HG02870 (cell line): ENCODE measurements at regions not wholly inside any gene's neighbourhood (a gene's known extent, or its start where the extent isn't known, plus 50 kb on each side); places are given as distances from the start of the nearest gene placed in this dataset.
"Not testable (repeated sequence)": the region's sequence is repeated elsewhere in the genome, so short reads cannot be mapped to it uniquely, and the experiment has no call there.

Experiments used
- ATAC-seq: cut with Tn5 transposase; IDR thresholded peaks from one replicate; pipeline ENCODE4 v1.9.1; 2021; ENCODE audit warnings: mild to moderate bottlenecking, moderate library complexity; ENCODE audit not compliant: unreplicated experiment

DNA sequence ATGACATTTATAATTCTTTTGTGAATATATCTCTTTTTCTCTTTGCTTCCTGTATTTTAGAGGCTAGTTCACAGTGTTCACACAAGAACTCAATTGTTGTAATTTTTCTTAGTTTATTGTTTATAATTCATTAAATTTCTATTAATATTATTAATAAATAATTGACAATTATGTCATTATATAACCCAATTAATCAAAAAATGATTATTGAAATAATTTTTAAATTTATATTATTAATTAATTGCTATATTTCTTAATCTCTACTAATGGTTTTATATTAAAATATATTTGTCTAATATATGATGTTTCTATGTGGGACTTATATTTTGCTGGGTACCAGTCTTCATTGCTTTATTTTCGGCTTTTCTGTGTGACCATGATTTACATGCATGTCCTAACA, 618.4 kb downstream of the CDH9 start:
- ATAC-seq = no peak

DNA sequence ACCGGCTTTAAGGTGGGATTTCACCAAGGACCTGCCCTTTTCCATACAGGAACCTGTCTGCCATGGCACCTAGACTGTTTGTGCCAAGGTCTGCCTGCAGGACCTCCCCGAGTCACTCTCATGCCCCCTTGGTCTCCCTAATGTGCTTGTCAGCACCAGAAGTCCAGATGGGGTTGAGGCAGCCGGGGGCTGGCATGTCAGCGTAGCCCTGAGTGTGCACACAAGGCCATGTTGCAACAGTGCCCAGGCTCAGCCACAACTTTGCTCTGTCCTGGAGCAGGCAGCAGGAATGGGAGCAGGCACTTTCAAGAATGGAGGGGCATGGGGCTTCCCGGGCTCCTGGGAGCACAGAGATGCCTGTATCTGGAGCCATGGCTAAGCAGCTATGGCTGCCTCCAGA, 621.5 kb downstream of the CDH9 start:
- no peak for ATAC-seq

DNA sequence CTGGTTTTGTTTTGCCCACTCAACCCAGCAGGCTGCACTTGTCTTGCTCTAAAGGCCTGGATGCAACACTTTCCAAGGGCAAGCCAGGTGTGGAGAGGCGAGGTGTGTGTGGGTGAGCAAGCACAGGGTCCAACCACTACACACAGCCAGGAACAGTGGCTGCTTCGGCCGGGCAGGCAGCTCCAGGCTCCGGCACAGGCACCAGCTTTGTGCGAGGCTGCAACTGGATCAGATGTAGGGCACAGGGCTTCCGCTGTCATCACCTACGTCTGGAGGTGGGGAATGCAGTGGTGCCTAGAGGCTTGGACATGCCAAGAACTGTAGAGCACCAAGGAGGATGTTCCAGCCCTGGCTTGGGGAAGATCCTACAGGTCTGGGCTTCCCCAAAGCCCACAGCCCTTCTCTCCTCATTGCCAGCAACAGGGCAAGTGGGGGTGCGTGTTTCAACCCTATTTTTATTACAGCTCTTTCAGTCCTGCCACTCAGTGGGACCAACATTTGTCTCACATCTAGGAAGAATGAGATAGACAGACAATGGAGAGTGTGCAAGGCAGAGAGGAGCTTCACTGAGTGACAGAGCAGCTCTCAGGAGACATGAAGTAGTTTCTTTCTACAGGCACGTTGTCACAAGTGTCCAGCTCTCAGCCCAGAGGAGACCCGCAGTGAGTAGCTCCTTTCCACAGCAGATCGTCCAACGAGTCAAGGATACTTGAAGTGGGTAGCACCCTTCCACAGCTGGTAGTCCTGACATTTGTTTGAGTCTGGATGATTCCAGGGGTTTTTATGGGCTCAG, 622.2 kb downstream of the CDH9 start:
- ATAC-seq = no peak

DNA sequence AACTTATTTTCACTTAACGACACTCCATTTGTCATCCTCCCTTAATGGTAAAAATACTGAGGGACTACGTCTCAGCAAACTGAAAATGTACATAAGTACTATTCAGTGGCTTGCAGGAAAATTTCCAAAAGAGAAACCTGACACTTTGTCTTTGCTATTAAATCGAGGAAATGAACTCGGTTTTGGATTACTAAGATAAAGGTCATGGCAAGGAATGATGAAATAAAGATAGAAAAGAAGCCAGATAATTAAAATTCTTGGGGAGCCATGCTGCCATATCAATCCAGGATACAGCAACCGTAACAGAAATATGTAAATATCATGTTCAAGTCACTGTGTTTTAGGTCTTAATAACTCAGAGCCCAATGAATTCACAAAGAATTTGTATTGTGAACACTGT, 647.8 kb downstream of the CDH9 start:
- no peak for ATAC-seq

DNA sequence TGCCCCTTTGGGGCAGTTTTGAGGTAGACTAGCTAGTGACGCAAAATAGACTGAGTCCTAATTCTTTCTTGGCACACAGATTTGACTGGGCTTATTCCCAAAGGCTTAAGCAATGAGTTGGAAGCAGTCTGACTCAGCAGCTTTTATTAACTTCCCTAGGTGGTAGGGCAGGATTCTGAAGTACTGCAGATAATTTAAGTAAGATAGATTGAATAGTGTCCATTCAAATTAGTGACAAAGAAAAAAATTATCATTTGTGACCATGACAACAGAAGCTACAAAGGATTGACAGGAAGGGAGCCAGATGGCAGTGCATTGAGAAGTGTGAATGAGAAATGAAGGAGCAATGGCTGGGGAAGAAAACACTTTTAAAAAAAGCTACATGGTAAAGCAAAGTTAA, 649.4 kb downstream of the CDH9 start:
- no peak for ATAC-seq

DNA sequence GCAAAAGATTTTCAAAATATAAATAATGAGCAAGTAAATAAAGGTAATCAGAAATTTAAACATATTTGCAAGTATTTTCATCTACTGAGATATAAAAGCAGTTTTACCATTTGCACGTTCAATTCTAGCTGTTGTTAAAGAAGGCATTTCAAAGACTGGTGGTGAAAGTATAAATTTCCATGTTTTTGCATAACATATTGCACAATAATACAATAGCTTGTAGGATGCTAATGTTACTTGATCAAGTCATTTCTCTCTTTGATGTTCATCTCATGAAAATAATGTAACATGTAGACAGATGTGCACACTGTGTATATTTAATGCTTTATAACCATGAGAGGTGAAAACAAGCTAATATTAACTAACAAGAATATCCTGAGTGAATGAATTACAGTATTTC, 651.9 kb downstream of the CDH9 start:
- no peak for ATAC-seq

DNA sequence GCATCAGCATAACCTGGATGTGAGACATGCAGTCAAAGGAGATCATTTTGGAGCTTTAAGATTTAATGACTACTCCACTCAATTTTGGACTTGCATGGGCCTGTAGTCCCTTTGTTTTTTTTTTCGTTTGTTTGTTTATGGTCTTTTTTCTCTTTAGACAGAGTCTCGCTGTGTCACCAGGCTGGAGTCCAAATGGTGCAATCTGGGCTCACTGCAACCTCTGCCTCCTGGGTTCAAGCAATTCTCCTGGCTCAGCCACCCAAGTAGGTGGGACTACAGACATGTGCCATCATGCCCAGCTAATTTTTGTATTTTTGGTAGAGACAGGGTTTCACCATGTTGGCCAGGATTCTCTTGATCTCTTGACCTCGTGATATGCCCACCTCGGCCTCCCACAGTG, 673.8 kb downstream of the CDH9 start:
- not testable (repeated sequence) for ATAC-seq

DNA sequence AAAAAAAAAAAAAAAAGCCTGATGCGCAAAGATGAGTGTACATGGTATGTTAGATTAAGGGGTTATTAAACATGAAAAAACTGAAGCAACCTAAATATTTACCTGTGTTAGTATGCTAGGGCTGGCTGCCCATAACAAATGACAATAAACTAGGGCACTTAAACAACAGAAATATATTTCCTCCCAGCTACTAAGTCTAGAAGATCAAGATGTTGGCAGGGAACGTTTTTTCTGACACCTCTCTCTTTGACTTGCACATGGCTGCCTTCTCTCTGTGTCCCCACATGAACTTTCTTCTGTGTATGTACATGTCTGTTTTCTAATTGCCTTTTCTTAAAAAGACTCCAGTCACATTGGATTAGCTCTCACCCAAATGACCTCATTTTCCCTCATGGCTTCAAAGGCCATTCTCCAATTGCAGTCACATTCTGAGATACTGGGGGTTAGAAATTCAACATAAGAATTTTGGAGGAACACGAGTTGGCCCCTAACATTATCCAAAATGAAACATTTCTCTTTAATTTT, 694.5 kb downstream of the CDH9 start:
- no peak for ATAC-seq

DNA sequence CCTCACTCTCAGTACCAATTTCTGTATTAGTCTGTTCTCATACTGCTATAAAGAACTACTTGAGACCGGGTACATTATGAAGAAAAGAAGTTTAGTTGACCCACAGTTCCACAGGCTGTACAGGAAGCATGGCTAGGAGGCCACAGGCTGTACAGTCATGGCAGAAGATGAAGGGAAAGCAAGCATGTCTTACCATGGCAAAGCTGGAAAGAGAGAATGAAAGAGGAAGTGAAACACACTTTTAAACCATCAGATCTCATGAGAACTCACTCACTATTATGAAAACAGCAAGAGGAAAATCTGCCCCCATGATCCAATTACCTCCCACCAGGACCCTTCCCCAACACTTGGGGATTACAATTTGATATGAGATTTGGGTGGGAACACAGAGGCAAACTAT, 698.8 kb downstream of the CDH9 start:
- ATAC-seq = no peak

DNA sequence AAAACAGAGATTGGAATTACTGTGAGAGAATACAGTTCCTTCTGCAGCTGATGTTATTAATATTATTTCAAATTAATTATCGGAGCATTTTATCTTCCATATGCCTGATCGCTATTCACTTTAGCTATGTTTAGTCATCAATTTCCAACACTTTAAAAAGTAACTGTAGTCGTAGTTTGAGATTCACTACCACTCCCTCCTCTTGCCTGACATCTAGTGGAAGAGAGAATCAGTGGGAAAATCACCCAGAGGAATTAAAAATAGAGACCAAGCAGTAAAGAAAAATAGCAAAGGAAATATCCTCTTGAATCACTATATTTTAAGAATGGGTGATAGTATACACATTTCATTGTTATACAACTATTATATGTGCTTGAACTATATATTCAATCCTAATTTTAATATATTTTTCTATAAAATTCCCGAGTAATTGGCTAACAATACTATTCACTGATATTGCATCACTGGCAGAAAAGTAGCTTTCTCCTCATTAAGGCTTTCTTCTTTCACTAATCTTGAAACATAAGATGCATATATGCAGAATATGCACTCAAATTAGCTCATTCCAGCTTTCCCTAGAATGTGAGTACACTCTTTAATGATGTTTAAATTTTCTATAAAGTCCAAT, 708.7 kb downstream of the CDH9 start:
- ATAC-seq = no peak

DNA sequence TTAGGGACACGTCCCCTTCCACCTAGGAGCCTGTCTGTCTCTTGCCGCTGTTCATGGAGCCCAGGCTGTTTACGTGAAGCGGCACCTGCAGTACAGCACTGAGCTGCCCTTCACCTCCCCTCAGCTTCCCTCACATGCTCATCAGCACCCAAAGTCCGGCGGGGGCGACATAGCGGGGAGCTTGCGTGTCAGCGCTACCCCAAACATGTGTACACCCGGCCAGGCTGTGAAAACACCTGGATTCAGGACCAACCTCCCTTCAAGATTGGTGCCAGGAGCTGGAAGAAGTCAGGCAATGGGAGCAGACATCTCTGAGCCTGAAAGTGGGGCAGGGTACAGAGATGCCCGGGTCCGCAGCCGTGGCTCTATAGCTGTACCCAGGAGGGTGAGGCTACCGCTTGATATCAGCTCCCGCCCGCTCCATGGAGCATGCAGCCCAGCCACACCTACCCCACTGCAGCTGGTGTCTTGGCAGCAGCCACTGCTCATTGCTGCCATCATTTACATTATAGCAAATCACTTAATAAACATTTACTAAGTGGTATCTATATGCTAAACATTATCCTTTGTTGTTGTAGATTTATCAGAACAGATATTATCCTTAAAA, 712.1 kb downstream of the CDH9 start:
- no peak for ATAC-seq

DNA sequence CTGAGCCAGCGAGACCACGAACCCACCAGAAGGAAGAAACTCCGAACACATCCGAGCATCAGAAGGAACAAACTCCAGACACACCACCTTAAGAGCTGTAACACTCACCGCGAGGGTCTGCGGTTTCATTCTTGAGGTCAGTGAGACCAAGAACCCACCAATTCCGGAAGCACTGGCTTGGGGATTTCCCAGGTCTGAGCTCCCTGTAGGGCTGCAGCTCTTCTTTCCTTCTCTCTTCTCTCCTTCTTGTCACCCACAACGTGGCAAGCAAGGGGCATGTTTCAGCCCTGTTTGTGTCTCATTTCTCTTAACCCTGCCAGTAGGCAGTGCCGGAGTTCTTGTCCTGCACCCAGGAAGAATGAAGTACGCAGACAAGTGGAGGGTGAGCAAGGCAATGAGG, 713.0 kb downstream of the CDH9 start:
- ATAC-seq = not testable (repeated sequence)

DNA sequence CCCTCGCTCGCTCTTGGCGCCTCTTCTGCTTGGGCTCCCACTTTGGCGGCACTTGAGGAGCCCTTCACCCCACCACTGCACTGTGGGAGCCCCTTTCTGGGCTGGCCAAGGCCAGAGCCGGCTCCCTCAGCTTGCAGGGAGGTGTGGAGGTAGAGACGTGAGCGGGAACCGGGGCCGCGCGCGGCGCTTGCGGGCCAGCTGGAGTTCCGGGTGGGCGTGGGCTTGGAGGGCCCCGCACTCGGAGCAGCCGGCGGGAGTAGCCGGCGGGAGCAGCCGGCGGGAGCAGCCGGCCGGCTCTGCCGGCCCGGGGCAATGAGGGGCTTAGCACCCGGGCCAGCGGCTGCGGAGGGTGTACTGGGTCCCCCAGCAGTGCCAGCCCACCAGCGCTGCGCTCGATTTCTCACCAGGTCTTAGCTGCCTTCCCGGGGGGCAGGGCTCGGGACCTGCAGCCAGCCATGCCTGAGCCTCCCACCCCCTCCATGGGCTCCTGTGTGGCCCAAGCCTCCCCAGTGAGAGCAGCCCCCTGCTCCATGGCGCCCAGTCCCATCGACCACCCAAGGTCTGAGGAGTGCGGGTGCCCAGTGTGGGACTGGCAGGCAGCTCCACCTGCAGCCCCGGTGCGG, 714.0 kb downstream of the CDH9 start:
- ATAC-seq = not testable (repeated sequence)

DNA sequence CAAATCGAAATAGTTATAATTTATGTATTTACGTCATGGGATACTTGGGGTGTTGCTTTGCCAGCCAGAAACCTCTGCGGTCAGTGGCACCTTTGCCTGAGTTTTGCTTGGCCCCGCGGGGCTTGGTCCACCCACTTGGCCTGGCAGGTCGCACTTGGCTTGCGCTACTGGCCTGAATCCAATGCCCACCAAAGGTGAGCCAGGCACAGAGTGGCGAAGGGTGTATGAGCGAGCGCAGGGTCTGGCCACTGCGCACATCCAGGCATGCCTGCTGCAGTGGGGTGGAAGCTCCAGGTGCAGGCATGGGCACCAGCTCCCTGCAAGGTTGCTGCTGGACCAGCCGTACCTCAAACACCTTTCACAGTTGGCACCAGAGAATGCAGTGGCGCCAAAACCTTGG, 714.6 kb downstream of the CDH9 start:
- no peak for ATAC-seq

DNA sequence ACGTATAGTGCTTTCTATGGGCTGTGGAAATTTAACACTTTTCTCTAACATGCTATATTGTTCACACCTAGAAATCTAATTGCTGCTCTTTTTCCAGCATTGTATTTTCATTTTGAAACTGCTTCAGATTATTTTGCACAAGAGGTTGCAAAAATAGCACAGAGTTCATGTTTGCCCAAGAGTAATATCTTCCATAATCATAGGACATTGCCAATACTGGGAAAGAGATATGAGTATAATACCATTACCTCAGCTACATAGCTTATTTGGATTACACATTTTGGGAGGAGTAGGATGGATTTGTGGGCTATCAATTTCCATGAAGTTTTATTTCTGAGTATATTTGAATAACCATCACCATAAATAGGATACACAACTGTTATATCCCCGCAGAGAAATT, 717.1 kb downstream of the CDH9 start:
- no peak for ATAC-seq

DNA sequence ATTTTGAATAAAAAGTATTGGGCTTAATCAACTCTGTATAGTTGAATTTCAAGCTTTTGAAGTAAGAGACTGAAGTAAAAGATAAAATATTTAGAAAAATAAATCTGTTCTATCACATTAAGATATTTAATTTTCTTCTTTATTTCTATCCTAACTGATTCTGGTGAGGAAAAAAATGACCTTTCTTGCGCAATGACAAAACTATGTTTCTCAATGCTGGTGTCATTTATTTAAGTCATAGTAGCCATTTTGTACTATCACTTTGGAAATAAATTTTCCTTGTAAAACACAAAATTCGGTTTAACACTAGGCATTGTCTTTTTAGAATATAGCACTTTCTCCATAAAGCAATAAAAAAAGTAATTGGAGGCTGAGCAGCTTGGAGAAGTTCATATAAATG, 728.0 kb downstream of the CDH9 start:
- ATAC-seq = no peak

DNA sequence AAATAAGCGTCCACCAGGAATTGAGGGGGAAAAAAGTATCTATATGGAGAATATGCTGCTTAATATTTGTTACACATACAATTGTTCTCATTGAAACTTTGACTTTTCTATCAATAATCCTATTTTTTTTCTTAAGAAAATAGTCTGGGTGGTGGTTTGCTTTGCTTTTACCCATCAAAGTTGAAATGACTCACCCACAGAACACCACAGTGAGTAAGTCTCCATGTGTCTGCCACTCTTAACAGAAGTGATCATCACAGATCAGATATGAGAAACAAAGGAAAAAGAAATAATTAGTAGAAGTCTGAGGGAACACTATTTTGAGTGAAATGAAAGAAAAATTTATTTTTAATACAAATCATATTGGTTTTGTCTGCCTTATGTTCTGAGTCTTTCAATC, 742.8 kb downstream of the CDH9 start:
- no peak for ATAC-seq

DNA sequence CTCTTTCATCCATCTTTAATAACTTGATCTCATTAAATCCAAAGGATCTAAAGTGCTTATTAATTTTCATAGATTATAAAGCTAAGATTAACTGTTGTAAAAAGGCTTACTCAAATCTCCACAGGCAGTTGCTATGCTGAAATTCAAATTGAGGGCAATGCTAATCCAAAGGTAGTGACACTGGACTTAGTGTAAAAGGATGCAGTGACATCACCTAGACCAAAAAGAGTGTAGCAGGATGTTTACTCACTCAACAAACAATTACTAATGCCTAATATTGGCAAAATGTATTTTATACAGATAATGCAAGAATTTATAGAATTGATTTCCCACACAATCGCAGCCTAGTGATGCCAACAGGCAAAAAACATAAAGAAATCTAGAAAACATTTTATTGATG, 756.2 kb downstream of the CDH9 start:
- no peak for ATAC-seq

DNA sequence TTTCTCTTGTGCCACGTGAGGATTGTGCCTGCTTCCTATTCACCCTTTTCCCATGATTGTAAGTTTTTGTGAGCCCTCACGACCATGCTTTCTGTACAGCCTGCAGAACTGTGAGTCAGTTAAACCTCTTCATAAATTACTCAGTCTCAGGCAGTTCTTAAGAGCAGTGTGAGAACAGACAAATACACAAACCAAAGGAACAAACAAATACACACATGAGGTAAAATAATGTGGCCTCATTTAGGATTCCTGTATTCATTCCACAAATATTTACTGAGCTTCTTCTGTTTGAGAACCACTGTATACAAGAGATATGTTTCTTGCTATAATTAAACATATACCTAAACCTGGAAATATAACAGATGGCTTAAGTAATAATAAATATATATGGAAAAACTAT, 760.3 kb downstream of the CDH9 start:
- ATAC-seq = no peak

DNA sequence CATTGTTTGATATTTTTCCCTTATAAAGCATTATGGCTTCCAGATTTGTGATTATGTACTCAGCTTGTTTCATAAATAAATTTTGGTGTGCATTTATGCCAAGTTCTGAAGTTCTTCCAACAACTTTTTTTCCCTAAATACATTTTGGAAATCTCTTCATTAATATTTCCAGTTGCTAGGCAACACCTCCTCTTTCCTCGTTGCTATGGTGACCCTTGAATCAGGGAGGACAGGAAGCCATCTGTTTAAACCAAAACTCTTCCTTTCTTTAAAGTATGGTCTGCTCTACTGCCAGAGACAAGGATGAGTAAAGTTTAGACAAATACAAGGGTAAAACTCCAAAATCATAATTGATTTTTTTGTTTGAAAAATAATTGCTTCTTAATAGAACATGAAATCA, 779.3 kb downstream of the CDH9 start:
- no peak for ATAC-seq

DNA sequence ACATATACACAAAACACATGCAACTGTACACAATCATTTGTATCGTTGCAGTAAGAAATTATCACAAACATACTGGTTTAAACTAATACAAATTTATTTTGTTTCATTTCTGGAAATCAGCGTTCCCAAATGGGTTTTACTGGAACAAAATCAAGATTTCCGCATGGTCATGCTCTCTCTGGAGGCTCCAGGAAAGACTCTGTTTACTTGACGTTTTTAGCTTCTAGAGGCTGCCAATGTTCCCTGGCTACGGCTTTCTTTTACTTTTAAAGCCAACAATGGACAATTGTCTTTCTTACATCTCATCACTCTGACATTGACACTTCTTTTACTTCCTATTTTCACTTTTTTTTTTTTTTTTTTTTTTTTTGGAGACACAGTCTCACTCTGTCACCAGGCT, 793.1 kb downstream of the CDH9 start:
- ATAC-seq = no peak

DNA sequence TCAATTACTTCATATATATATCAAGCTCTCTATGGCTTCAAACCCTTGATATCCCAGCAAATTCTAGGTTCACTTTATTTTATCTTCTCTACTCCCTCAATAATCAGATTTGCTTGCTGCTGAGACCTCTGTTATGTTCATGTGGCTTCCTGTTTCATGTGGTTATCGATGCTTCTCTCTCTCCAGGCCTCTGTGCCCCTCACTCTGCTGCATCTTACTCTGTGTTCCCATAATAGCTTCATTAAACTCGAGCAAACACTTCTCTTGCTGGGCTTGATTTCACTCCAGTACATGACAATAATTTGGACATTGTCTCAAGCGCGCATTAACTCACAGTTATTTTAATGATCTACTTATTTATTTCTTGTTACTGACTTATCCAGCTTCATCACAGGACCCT, 798.8 kb downstream of the CDH9 start:
- ATAC-seq = no peak
